HG03103 (cell line): ENCODE measurements at regions not wholly inside any gene's neighbourhood (a gene's known extent, or its start where the extent isn't known, plus 50 kb on each side); places are given as distances from the start of the nearest gene placed in this dataset.

Source experiments
- ATAC-seq: cut with Tn5 transposase; IDR thresholded peaks from one replicate; pipeline ENCODE4 v1.9.1; 2021; ENCODE audit warnings: low read depth; ENCODE audit not compliant: unreplicated experiment

DNA sequence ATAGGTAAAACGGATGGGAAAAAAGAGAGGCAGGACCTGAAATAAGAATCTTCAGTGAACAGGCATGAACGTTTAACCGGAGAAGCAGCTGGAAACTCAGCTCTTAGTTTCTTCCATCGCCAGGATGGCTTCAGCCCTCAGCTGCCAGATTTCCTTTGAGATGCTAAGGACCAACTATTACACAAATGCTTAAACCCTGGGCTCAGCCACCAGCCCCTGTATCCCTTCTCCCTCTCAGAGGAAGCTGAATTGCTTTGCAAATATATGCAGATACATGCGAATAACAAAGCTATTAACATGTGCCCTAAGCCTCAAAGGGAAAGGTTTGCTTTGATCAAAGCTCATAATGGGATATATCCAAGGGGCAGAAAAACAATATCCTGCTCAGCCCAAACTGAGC is 515.1 kb downstream of the OMA1 start:
- ATAC-seq: no peak

DNA sequence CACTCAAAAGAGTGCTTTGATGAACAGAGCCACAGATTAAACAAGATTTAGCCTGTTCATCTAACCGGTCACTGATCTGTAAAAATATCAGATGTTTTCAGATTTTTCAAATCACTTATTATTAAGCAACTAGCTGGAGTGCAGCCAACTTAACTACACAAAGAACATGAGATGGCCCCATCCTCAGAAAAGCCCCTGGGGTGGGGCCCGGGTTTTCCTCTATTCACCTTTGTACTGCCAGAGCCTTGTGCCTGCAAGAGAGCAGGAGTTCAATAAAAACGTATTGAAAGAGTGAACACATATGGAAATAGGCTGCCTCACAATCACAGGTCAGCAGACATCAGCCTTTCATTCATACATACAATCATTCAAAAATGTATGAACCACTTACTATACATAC is 516.1 kb downstream of the OMA1 start:
- ATAC-seq: no peak

- ATAC-seq: no peak
Measured at GRCh38 chr1:58017641-58018040, 528.9 kb downstream of the OMA1 start.

GRCh38 chr1:58013237-58013636 is 533.3 kb downstream of the OMA1 start:
- ATAC-seq: no peak

DNA sequence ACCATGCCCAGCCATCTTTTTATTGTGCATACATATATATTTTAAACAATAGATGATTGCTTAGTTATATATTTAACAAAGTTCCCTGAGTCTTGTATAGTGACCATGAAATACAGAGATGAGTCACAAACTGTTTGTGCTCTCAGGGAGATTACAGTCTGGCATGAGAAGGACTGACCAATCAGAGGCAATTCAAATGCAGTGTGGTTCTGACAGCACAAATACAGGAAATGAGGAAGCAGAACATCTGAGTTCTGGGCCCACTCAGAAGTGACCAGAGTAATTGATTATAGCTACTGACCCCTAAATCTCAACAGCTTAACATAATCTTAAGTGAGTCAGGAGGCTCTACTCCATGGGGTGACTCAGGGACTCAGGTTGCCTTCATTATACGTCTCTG is 534.5 kb downstream of the OMA1 start:
- no peak for ATAC-seq

DNA sequence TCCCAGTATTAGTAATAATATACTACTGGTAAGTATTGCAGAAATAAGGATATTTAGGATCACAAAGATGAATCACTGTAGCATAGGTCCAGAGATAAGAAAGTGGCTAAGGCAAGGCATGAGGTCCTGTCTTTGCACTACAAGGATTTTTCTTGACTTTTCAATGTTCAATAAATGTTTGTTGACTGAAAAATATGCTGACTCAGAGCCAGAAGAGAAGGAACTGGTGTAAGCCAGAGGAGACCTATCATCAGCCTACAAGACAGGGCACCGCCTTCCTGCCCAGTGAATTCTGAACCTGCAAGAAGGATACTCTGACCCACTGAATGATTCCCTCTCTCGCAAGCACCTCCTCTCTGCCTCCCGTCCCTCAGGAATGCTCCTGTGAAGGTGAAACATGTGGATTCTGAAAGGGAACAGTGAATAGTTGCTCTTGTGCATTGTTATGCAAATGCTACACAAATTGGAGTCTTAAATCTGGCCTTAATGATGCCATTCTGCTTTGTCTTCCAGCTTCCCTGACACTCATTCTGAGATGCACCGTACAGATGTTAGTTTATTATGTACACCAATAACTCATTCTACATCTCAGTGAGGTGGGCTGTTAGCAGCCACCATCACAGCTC is 540.0 kb downstream of the OMA1 start:
- ATAC-seq: no peak

- ATAC-seq: no peak
Measured at GRCh38 chr1:58005212-58005611, 541.3 kb downstream of the OMA1 start.

DNA sequence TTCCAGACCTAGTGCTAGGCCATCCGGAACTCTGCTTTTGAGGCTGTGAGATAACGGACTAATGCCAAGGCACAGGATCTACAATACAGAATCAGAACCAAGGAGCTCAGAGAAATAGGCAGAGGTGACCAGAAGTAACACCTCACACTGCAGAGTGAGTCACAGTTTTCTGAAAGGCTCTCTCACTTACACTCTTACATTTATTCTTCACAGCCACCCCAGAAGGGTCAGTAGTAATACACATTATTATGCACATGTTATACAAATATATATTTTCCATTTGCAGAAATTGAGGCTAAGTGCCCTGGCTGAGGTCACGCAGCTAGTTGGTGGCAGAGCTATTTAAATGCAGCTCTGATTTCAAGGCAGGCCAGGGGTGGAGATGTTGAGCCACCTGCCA is 542.5 kb downstream of the OMA1 start:
- ATAC-seq: no peak

GRCh38 chr1:58003059-58003458 is 543.5 kb downstream of the OMA1 start:
- no peak for ATAC-seq

DNA sequence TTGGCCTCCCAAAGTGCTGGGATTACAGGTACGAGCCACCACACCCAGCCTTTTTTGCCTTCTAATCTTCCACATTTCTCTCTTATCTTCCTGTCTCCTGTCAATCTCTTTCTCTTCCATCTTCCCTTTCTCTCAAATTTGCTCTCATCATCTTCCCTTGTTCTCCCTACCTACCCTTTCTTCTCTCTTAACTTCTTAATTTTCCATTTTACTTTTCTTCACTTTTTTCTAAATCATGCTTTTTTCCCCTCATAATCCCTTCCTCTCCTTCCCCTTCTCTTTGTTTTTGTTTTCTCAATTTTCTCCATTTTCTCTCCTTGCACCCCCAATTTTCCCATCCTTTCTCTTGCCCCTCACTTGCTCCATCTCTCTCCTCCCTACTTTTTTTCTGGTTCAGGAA is 545.7 kb downstream of the OMA1 start:
- no peak for ATAC-seq

DNA sequence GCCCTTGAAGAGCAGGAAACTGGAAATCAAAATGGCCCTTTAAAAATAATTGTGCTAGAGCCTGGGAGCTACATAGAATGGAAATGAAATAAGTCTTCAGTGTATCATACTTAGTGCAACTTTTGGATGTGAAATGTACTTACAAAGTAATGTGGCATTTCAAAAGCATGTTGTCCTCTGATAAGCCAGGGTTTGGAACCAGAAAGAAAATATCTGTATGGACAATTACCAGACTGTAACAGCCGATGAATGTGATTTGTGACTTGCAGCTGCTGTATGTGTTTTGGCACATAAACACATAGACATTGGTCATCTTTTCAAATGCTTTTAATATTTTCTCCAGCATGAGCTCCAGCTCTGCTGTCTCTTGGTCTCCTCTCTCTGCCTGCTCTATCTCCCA is 546.4 kb downstream of the OMA1 start:
- no peak for ATAC-seq

DNA sequence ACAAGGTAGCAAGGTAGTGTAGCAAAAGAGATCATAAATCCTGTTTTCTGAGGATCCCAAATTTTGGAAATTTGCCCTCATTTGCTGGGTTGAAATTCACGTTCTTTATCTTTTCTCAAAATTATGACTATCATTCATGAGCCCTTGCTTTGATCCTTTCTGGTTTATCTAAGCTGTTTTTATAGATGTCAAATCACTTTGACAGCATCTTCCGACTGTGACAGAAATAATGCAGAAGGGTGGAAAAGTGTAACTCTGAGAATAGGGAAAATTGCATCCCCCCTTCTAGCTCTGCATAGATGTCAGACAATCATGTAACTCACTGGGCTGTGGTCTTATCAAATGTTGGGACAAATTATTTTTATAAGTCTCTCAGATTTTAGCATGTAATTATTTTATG is 550.1 kb downstream of the OMA1 start:
- ATAC-seq: no peak

DNA sequence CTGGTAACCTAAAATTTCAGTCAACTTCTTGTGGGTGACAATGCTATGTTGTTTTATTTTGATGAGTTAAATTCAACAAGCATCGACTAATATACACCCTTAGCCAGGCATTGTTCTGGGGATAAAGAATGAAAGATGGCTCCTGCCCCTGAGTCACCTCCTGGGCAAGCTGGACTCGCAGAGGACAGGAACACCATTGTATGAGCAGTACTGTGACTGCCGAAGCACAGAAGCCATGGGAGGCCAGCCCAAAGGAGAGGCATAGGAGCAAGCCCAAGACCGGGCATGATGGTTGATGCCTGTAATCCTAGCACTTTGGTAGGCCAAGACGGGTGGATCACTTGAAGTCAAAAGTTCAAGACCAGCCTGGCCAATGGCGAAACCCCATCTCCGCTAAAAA is 555.2 kb downstream of the OMA1 start:
- ATAC-seq: no peak

- ATAC-seq: no peak
Measured at GRCh38 chr1:57989877-57990276, 556.6 kb downstream of the OMA1 start.

DNA sequence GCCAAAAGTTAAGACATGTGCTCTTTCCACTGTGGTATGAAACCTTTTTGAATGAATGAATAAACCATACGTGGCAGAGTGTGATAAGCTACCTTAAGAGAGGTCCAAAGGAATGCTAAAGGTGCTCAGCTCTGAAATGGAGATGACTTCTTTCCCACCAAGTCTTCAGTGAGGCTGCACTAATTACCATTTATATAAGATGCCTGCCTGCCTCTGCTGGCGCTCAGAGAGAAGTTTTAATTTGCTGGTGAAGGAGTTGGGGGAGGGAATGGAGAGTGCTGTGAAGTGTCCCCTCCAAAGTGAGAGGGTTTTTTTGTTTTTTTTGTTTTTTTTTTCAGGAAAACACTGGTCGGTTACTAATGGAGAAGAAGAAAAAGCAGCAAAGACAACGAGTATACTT is 559.0 kb downstream of the OMA1 start:
- no peak for ATAC-seq

- peak; percentile 91 for ATAC-seq
Measured at GRCh38 chr1:57986432-57986831, 560.1 kb downstream of the OMA1 start.

DNA sequence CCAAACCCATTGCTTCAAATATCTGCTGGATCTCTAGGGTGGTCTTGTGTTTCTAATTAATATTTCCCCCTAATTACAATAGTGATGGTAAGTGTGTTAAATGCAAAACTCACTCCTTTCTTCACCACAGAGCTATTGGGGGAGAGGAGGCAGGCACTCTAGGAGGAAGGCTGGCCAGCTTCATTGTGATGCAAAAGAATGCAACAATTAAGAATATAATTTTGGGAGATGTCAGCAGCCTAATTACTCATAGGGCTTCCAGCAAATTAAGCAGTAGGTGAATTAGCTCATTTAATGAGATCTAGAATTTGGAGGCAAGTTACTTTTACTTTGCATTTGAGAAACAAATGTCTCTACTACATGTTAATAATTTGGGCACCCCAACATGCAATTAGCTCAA is 560.4 kb upstream of the DAB1 start:
- no peak for ATAC-seq

- ATAC-seq: no peak
Measured at GRCh38 chr1:57983441-57983840, 559.6 kb upstream of the DAB1 start.

GRCh38 chr1:57982852-57983251 is 559.0 kb upstream of the DAB1 start:
- ATAC-seq: no peak

GRCh38 chr1:57976216-57976615 is 552.4 kb upstream of the DAB1 start:
- no peak for ATAC-seq

DNA sequence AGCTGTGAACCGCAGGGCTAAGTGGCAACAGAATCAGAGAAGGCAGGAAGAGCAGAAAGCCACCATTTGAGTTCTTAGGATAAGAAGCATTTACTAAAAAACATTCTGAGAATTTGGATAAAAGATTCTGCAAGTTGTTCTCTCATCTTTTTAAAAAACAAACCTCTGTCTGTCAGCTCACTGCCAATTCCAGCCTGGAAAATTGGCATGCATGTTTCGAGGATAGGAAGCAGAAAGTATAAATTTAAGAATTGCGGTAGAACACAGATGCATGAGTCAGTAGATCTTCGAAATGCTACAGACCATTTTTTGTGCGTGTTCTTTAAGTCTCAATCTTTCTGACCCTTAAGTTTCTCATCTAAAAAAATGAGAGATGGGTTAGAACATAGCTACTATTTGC is 544.5 kb upstream of the DAB1 start:
- no peak for ATAC-seq

DNA sequence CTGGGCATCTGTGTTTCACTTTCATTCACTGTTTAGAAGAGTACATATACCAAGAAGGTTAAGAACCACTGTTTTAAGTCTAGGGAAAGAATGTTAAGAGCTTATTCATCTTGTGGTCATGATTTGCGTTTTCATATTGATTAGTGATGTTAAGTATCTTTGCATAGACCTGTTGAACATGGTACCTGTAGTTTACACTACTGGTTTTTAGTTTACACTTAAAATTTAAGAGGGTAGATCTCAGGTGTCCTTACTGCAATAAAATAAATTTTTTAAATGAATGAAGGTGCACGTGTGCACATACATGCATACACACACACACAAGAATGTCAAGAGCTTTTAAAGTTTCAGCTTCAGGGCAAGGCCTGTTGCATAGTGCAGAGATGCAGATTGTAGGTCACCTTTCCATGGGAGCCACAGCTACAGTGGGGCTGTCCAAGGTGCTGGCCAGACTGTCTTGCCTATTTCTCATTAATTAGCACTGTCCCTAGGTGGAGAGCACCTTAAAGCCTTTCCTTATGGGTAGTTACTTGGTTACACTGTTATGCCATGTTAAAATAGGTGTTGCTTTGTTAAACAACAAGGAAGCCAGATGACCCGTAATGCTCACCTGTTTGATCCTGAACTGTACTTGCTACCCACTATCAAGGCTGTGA is 543.0 kb upstream of the DAB1 start:
- no peak for ATAC-seq

DNA sequence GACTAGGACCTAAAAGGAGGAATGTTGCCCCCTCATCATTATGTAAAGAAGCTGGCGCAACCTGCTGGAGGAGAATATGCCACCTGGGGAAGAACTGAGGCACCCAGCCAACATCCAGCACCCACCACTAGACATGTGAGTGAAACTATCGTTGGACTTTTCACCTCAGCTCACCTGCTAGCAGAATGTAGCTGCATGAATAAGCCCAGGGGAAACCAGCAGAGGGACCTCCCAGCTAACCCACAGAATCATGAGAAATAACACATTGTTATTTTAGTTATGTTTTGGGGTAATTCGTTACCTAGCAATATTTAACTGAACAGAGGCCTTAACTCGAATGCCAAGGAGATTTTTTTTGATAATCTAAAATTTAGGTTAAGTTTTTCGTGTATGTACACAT is 542.5 kb upstream of the DAB1 start:
- ATAC-seq: no peak
